ENCODE measurements at regions not wholly inside any gene's neighbourhood (a gene's known extent, or its start where the extent isn't known, plus 50 kb on each side); places are given as distances from the start of the nearest gene placed in this dataset.
"Not testable (repeated sequence)": the region's sequence is repeated elsewhere in the genome, so short reads cannot be mapped to it uniquely, and the experiment has no call there.

DNA sequence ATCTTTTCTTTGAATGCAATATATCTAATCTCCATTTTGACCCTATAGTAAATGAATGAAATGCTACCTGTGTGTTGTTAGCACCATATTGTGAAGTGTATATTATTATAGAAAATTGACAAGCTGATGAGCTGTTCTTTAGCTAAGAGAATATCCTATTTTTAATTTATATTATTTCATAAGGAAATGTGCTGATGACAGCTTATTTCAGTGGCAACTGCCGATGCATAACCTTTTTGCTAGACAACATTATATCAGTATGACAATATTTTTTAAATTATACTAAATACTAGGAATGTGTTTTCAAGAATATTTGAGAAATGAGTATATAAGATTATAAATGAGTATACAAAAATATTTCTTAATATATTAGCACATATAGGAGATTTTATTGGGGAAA lies 573.1 kb downstream of the ZNF608 start:
- no peak for DNase-seq (ENCODE audit: low read depth)

DNA sequence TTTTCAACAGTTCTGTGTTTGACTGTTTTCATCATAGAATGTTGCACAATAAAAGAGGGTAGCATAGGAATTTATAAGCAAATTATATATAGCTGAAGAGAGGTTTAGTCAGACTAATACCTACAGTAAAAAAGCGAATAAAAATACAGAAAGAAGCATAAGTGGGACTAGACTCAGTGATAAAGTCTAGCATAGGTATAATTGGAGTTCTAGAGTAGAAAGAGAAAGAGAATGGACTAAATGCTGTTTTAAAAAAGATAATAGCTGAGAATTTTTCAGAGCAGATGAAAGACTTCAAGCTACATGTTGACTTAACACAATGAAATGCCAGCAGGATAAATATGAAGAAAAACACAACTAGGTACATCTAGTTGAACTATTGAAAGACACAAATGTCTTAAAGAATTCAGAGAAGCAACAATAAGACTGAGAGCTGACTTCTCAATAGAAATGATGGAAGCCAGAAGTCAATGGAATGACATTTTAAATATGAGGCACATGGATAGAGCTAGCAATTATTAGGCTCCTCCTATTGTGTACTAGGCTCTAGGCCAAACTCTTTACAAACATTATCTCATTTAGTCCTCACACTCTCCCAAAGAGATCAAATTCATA lies 573.9 kb downstream of the ZNF608 start:
- DNase-seq (ENCODE audit: low read depth), result no peak

DNA sequence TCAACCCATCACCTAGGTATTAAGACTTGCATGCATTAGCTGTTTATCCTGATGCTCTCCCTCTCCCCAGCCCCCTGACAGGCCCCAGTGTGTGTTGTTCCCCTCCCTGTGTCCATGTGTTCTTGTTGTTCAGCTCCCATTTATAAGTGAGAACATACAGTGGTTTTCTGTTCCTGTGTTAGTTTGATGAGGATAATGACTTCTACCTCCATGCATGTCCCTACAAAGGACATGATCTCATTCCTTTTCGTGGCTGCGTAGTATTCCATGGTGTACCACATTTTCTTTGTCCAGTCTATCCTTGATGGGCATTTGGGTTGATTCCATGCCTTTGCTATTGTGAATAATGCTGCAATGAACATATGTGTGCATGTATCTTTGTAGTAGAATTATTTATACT lies 578.3 kb downstream of the ZNF608 start:
- not testable (repeated sequence) for DNase-seq (ENCODE audit: low read depth)

DNA sequence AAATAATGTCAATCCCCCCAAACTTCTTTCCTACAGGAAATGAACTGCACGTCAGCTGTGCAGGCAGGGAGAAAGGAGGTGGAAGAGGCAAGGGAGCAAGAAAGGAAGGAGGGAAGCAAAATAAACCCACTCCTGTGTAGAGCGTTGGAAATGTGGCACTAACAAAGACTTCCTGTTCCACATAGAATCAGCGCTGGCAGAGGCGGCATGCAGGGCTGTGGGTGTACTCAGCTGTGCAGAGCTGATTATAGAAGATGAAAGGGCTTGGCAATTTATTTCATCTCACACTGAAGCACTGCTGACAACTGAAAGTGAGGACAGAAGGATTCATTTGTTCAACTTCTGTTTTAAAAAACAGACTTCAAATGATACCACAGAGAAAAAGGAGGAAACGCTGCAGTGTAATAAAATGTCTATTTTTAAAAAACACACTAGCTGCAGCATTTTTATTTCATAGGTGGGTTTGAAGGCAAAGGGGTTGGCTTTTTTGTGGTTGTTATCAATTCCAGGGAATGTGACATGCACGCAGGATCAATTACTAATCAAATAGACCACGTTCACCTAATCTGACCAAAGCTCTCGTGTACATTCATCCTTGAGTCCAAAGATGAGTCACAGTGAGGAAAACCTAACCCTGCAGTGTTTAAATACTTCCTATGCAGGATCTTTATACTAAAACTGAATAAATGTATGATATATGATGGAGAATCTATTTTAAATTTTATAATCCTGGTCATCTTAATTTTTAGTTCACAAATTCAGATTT lies 583.5 kb downstream of the ZNF608 start:
- no peak for DNase-seq (ENCODE audit: low read depth)

DNA sequence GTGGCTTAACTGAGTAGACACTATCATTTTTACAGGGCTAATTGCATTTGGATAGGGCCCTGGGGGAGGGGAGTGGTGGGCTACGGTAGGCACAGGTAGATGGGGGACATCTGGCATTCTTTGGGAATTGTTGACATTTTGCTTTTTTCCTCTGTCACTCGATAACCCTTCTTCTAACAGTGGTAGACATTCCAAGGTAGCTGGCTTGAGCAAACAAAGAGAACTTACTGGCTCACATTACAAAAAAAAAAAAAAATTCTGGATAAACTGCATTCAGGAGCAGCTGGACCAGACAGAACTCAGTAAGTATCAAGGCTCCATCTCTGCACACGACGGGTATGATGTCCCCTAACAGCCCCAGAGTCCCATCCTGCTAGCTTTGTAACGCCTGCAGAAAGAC lies 585.2 kb downstream of the ZNF608 start:
- no peak for DNase-seq (ENCODE audit: low read depth)

DNA sequence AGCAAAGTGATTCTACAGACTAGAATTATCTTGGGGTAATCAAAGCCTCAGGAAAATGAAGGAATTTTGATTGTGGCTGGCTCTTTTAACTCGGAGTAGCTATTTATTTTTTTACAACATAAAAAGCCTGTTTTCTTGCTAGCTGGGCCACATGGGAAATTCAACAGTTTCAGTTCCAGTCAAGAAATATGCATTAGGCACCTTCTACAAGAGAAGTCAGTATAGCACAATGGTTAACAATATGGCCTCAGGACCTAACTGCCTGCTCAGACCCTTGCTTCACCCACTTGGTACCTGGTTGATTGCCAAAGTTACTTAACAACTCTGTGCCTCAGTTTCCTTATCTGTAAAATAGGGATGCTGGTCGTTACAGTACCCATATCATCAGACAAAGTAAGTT lies 586.2 kb downstream of the ZNF608 start:
- no peak for DNase-seq (ENCODE audit: low read depth)

DNA sequence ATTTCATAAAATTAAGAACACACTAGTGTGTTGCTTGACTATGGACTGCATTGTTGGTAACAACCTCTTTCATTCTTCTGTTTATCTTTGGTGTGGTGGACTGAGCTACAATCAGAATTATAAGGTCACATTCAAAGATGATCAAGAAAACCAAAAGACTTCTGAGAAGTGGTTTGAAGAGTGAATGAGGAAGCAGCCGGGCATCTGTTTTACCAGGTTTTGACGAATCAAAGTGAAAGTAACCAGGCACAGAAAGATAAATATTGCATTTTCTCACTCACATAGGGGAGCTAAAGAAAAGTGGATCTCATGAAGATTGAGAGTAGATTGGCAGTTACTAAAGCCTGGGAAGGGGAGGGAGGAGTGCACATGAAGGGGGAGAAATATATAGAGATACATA lies 589.1 kb downstream of the ZNF608 start:
- DNase-seq (ENCODE audit: low read depth), result no peak

DNA sequence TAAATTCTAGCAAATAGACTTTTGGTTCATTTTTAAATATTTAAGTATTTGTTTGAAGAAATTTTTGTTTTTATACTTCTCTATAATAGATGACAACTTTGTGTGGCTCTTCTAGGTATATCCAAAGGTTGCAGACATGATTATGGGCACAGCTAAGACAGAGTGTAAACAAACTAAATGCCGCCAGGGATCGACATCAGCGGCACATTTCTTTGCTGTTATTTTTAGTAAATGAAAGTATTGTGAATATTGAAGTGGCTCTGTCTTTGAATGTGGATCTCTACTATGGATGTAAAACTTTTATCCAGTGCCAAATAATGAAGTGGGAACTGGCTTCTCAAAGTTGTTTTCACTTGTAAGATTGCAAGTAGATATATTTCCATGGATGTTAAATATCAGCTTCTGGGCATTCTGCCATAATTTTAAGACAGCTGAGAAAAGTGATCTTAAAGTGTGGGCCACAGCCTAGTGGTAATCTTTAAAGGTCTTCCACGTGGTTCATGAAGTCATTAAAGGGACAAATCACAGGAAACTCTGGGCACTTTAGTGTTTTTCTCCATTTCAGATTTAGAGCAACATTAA lies 589.9 kb downstream of the ZNF608 start:
- no peak for DNase-seq (ENCODE audit: low read depth)

DNA sequence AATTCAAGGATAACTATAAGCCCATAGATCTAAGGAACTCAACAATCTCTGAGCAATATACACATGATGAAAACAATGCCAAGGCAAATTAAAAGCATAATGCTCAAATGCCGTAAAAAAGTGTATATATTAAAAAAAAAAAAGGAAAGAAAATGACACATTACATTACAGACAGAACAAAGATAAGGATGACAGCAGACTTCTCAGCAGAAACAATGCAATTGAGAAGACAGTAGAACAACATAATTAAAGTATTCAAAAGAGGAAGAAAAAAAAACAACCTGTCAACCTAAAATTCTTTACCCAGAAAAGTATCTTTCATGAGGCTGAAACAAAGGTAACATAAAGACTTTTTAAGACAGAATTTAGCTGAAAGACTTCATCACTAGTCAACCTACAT lies 591.7 kb downstream of the ZNF608 start:
- DNase-seq (ENCODE audit: low read depth), result no peak

DNA sequence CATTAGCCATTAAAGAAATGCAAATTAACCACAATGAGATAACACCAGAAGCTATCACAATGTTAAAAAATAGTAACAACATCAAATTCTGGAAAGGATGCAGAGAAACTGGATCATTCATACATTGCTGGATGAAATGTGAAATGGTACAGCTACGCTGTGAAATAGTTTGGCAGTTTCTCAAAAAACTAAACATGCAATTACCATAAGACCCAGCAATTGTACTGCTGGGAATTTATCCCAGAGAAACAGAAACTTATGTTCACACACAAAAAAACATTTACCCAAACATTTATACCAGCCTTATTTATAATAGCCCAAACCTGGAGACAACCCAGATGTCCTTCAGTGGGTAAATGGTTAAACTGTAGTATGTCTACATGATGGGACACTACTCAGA lies 592.9 kb downstream of the ZNF608 start:
- DNase-seq (ENCODE audit: low read depth), result no peak

DNA sequence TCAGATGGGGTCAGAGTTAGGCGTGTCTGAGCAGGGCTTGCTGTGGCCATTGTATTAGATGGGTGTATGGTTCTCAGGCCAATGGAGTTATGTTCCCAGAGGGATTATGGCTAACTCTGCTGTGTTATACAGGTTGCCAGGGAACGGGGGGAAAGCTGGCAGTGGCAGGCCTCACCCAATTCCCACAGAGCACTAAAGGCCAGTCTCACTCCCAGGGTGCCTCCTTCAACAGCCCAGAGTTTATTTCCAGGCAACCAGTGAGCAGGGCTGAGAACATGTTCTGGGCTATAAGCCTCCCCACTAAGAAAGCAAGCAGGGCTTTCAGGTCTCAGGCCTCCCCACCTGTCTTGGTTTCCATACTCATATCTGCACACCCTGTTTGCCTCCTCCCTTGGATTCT lies 597.9 kb downstream of the ZNF608 start:
- no peak for DNase-seq (ENCODE audit: low read depth)

DNA sequence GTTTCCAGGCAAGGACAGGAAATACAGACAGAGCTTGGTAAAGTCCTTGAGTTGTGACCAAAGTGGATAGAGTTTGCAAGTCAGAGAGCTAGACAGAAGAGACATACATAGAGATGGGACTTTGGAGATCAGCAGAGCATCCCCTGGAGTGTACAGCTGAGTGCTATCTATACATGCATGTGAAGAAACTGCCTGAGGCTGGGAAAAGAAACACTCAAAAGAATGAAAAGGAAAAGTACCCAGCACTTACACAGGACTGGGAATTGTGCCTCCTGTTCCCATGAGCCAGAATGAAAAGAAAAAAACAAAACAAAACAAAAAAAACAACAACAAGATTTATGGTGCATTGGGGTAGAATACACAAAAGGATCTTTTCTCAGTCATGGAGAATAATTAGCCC lies 606.4 kb downstream of the ZNF608 start:
- no peak for DNase-seq (ENCODE audit: low read depth)

DNA sequence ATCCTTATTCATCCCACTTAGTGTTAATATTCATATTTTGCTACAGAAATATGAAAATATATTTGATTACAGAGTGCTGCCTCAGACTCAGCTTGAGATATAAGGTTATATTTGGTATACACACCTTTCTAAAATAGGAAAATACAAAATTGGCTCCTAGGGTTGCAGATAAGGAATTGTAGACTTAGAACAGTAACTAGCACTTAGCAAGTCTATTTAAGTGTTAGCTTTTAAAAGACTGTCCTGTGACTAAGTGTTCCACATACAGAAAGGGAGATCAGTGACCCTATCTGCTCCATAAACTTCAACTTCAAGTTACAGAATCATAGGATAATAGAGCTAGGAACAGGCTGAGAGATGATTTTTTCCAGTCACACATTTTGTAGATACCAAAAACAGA lies 607.0 kb downstream of the ZNF608 start:
- no peak for DNase-seq (ENCODE audit: low read depth)

DNA sequence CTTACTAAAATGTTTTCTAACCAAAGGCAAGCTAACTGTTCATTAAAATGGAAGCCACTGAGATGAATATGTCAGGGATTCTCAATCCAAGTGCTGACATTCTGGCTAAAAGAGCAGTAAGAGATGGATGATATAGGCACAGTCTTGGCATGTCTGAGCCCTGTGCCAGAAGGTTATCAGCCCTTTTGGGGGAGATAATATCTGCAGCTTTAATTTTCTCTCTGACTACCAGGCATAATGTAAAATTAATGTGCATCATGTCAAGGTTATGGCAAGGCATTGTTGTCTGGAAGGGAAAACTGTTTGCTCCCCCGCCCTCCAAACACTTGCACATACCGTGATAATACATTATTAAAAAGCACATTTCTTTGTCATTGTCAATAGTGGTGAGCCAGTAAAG lies 609.8 kb downstream of the ZNF608 start:
- DNase-seq (ENCODE audit: low read depth), result no peak

DNA sequence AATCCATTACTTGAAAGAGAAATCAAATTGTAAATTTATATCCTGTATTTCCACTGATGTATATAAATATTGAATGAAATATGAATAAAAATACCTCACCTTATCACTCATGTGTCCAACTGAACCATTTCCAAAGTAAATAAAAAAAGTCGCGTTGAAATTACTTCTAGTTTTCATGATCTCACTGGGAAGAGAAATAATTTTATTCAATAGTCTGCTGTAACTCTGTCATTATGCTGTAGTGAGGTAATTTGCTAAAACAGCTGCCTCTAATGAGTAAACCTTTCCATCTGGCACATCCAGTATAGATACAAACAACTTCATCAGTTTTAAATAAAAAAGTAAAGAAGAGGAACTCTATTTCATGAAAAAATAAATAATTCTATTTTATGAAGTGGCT lies 611.5 kb downstream of the ZNF608 start:
- DNase-seq (ENCODE audit: low read depth), result no peak

DNA sequence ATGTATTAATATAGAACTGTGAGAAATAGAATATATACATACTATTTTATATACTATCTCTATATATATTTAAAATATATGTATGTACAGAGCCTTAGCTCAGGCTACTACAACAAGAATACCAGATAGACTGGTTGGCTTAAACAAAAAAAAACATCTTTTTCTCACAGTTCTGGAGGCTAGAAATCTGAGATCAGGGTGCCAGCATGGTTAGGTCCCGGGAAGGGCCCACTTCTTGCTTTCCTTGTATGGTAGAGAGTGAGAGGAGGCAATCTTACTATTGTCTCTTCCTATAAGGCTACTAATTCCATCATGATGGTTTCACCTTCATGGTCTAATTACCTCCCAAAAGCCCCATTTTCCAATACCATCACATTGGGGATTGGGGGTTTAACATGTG lies 613.0 kb downstream of the ZNF608 start:
- DNase-seq (ENCODE audit: low read depth), result no peak

DNA sequence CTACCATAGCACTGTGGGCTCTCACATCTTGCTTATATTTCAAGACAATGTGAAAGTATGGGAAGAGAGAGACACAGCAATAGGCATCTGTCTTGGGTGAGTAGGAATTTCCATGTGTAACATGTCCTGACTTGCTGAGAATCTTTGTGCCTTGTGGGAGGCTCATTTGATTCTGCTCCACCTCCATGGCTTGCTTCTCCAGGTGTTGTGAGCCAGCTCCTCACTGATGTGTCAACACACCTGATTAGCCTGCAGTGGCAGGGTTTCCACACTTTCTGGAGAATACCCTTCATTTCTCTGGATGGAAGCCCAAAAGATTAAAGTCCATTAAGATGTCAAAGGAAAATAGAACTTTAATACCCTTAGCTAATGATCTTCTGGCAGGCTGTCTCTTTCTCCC lies 613.6 kb downstream of the ZNF608 start:
- no peak for DNase-seq (ENCODE audit: low read depth)

DNA sequence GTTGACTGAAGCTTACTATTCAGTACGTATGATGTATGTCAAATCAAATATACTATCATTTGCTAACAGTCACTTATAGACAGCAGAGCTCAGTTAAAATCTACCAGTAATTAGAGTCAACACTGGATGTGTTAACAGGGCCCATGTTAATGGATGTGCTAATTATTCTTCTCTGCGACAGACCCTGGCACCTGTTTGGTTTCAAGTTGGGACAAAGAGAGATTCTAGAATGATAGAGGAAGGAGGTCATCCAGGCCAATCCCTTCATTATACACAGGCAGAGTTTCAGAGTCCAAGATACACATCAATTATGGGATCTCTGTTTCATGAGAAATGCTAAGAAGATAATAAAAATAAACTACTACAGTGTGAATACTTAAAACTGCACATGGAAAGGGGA lies 615.0 kb downstream of the ZNF608 start:
- DNase-seq (ENCODE audit: low read depth), result no peak

DNA sequence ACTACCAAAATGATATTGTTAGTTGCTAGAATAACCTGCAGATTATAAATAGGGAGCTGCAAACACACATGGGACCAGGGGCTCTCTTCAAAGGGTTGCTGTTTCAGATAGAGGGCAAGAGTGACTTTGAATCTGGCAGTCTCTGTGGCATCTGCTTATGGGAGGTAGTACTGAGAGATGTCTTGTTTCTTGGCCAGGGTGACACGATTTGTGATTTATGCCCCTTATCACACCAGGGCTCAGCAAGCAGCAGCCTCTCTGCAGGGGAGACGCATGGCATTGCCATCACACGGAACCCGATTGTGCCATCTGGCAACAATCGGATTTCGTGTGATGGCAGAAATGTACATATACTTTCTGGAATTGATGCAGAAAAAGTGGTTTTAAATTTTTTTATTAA lies 615.6 kb downstream of the ZNF608 start:
- no peak for DNase-seq (ENCODE audit: low read depth)

DNA sequence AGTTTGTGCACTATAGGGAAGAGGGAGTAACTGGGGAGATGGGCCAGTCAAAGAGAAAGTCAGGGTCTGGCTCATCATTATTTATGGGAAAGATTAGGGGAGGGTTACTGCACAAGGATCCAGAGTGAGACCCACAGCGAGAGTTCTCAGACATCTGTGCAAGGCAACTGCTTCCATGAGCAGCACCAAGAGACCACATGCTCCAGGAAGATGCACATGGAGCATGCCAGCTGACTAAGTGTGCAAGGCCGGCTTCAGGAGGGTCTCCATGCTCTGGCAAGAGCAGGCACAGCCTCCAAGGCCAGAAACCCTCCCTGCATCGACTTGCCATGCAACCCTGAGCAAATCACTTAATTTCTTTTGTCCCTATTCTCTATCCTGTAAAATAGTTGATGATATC lies 616.9 kb downstream of the CSNK1G3 start:
- DNase-seq (ENCODE audit: low read depth), result no peak

DNA sequence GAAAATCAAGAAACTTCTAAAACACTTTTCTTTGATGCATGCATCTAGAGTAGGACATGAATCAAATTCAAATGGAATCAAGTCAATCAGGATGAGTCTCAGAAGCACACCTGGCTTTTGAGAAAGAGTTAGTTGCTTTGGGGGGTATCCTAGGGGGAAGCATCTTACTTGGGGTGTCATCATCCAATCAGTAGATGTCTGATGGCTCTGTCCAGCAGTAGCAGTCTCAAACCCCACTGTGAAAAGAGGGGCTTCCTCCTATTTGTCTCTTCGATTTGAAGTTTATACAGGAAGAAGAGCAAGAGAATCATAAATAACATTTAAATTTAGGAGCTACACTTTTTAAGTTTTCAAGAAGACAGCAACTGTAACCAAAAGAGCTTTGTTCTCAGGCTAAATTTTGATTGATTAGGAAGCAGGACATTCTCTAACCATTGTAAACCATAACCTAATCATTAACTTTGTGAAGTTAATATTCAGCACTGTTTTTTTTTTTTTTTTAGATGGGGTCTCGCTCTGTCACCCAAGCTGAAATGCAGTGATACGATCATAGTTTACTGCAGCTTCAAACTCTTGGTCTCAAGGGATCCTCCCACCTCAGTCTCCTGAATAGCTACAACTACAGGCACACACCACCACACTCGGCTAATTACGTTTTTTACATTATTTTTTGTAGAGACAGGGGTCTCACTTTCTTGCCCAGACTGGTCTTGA lies 614.7 kb downstream of the CSNK1G3 start:
- no peak for DNase-seq (ENCODE audit: low read depth)

DNA sequence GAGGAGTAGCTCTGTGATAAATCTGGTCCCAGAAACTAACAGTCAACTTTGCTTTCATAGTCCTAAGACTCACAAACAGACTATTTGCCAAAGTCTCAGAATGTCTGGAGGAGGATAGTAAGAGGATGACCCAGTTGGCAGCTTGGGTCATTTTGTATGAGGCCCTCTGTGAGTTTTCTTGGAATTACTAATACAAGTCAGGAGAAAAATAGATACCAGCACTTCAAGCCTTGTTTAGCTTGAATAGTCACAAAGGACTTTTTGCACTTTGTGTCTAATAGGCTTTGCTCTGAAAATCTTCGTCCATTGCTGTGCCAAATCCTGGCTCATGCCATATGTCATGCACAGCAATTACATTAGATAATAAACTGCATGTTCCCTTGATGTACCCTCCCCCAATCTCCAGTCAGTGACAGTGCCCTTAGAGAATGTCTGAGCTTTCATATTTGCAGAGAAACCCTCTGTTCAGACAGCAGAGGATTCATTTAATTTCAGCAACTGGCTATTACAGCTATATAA lies 612.8 kb downstream of the CSNK1G3 start:
- DNase-seq (ENCODE audit: low read depth), result no peak

DNA sequence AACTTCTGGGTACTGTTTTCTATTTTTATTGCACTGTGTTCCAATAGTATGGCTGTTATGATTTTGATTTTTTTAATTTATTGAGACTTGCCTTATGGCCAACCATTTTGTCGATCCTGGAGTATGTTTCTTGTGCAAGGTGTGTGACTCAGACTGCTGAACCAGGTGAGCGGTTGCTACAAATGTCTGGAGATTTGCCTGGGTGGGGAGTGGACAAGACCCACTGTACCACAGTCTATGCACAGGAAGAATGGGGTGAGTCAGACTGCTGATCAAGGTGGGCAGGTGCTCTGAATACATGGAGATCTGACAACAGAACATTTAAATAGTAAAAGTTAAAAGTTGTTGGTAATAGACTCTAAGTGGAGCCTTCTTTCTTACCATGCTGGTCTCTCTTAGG lies 609.2 kb downstream of the CSNK1G3 start:
- DNase-seq (ENCODE audit: low read depth), result no peak

Measured in activated T-helper 9 cell treated with anti-CD3 and anti-CD28 coated beads, Interleukin-2, amount 50 U/mL, for 16 hours (primary cell).